ENCODE measurements at regions not wholly inside any gene's neighbourhood (a gene's known extent, or its start where the extent isn't known, plus 50 kb on each side); places are given as distances from the start of the nearest gene placed in this dataset.

DNA sequence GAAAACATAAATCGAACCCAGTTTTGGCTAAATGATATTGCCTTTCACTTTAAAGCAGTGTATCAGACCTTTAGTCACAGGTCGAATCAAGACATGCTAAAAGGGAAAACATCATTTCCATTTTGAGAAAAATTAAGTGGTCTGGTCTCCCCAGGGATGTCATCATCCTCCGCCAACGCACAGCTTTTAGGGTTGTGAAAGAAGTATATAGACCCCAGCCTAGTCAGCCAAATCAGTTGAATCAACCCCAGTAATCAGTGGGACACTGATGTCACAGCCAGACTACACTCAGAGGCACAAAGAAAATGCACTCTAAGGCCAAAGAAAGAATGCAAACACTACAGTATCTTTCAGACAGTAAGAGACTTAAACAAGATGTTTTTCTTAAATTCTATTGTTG, 187.4 kb downstream of the ZIC4 start:
- H3K9me3 ChIP-seq (ENCODE audit: low read depth, low read length) = no peaks in the 10 kb centered on the region
- no peak overlapping the region for H3K4me3 ChIP-seq
- no peak overlapping the region for H3K9ac ChIP-seq (ENCODE audit: insufficient read length)
- H3K27ac ChIP-seq = no peak overlapping the region
- TF ChIP-seq EZH2 (IDR thresholded peaks at IDR 0.05) = no peak
- no peak for TF ChIP-seq FOXP2 (optimal IDR thresholded peaks at IDR 0.05; ENCODE audit: control extremely low read depth, extremely low read length, insufficient read depth)
- no peak for TF ChIP-seq POLR2AphosphoS5 (IDR thresholded peaks at IDR 0.05; ENCODE audit: borderline replicate concordance, low read depth, low read length)
- DNase-seq (ENCODE audit: low read depth, low spot score) = no peak
- no peaks in the 10 kb centered on the region for H3K36me3 ChIP-seq (ENCODE audit: insufficient read depth, low read length)

DNA sequence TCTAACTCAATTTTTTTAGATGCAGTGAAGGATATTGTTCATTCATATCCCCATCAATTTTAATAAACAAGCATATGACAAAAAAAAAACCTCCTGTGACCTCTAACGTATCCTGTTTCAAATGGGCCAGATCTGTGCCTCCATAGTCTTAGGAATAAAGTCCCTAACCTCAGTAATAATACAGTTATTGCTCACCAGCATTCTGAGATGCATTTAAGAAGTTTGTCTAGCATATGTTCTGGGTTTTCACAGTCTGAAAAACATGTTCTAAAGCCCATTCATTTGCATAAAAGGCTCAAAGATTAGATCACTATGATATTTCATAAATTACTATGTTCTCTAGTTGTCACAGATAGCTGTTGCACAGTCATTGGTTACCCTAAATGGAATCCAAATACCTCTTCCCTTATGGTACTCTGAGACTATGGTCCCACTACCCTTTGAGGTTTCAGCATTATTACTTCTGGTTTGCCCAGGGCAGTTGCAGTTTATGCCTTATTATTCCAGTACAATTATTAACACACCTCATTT, 190.1 kb downstream of the ZIC4 start:
- Histone ChIP-seq H3K9me3 (ENCODE audit: low read depth, low read length) (no peaks in the 10 kb centered on the region), H3K36me3 (ENCODE audit: insufficient read depth, low read length) (no peaks in the 10 kb centered on the region), H3K9ac (ENCODE audit: insufficient read length) (no peak overlapping the region), H3K4me3 (no peak overlapping the region), H3K27ac (no peak overlapping the region)
- TF ChIP-seq FOXP2 (optimal IDR thresholded peaks at IDR 0.05; ENCODE audit: control extremely low read depth, extremely low read length, insufficient read depth) (no peak), EZH2 (IDR thresholded peaks at IDR 0.05) (no peak), POLR2AphosphoS5 (IDR thresholded peaks at IDR 0.05; ENCODE audit: borderline replicate concordance, low read depth, low read length) (no peak)
- no peak for DNase-seq (ENCODE audit: low read depth, low spot score)

DNA sequence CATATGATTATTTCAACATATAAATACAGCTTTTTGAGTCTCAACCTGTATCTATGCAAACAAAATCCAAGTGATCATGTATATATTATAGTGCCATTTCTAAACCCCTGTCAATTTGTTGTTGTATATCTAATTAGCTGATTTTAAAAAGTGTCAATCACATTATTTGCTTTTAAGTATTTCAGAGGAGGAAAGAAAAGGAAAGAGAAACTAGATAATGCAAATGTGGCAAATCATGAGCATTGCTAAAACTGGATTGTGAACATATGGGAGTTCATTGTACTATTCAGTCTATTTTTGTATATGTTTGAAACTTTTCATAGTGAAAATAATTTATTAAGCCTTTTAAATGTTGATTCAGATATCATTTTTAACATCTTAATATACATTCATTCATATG, 190.7 kb downstream of the ZIC4 start:
- no peak for DNase-seq (ENCODE audit: low read depth, low spot score)
- Histone ChIP-seq H3K4me3 (no peak overlapping the region), H3K9ac (ENCODE audit: insufficient read length) (no peak overlapping the region), H3K27ac (no peak overlapping the region), H3K9me3 (ENCODE audit: low read depth, low read length) (no peaks in the 10 kb centered on the region), H3K36me3 (ENCODE audit: insufficient read depth, low read length) (no peaks in the 10 kb centered on the region)
- TF ChIP-seq FOXP2 (optimal IDR thresholded peaks at IDR 0.05; ENCODE audit: control extremely low read depth, extremely low read length, insufficient read depth) (no peak), EZH2 (IDR thresholded peaks at IDR 0.05) (no peak), POLR2AphosphoS5 (IDR thresholded peaks at IDR 0.05; ENCODE audit: borderline replicate concordance, low read depth, low read length) (no peak)

DNA sequence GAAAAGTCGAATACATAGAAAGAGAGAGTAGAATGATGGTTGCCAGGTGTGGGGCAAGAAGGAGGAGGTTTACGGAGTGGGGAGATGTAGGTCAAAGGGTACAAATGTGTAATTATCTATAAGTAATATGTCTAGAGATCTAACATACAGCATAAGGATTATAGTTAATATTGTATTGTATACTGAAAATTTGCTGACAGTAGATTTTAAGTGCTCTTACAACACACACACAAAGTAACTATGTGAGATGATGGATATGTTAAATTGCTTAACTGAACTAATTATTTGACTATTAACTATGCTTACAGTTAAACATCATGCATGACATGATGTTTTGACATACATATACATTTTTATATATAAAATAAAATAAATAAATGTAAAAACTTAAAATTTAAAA, 192.7 kb downstream of the ZIC4 start:
- DNase-seq (ENCODE audit: low read depth, low spot score) = no peak
- TF ChIP-seq EZH2 (IDR thresholded peaks at IDR 0.05) (no peak), FOXP2 (optimal IDR thresholded peaks at IDR 0.05; ENCODE audit: control extremely low read depth, extremely low read length, insufficient read depth) (no peak), POLR2AphosphoS5 (IDR thresholded peaks at IDR 0.05; ENCODE audit: borderline replicate concordance, low read depth, low read length) (no peak)
- Histone ChIP-seq H3K9me3 (ENCODE audit: low read depth, low read length) (no peaks in the 10 kb centered on the region), H3K4me3 (no peak overlapping the region), H3K27ac (no peak overlapping the region), H3K36me3 (ENCODE audit: insufficient read depth, low read length) (no peaks in the 10 kb centered on the region), H3K9ac (ENCODE audit: insufficient read length) (no peak overlapping the region)

DNA sequence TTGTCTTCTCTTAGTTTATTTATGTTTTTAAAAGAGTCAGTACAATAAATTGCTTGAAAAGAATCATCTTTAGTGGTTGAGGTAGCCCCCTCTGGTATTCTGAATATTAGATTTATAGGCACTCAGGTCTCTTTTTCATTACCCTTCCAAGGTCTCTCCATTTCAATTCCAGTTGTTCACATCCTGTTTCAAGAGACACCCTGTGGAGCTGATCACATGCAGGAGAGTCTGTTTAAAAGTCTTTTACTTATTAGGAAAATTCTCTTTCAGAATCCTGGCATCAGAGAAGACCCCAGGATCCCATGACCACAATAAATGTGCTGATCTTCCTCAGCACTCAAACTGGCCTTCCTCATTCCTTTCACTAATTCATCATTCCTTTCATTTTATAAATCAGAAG, 195.7 kb downstream of the ZIC4 start:
- Histone ChIP-seq H3K4me3 (no peak overlapping the region), H3K36me3 (ENCODE audit: insufficient read depth, low read length) (no peaks in the 10 kb centered on the region), H3K9me3 (ENCODE audit: low read depth, low read length) (no peaks in the 10 kb centered on the region), H3K9ac (ENCODE audit: insufficient read length) (no peak overlapping the region), H3K27ac (peak overlapping the region; percentile 47)
- DNase-seq (ENCODE audit: low read depth, low spot score) = peak; percentile 63
- TF ChIP-seq FOXP2 (optimal IDR thresholded peaks at IDR 0.05; ENCODE audit: control extremely low read depth, extremely low read length, insufficient read depth) (no peak), POLR2AphosphoS5 (IDR thresholded peaks at IDR 0.05; ENCODE audit: borderline replicate concordance, low read depth, low read length) (no peak), EZH2 (IDR thresholded peaks at IDR 0.05) (no peak)

DNA sequence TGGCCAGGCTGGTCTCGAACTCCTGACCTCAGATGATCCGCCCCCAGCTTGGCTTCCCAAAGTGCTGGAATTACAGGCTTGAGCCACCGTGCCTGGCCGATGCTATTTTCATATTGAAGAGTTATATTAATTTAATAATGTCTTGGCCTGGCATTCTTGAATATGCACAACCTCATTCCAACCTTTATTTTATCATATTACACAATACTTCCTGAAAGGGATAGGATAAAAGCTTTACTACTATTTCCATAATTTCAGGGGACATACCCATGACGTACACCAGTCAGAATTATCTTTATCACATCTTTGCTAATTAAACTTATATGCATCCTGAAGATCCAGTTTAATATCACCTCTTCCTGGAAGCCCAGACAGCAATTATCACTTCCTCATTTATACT, 205.3 kb downstream of the ZIC4 start:
- H3K9ac ChIP-seq (ENCODE audit: insufficient read length) = no peak overlapping the region
- no peak overlapping the region for H3K27ac ChIP-seq
- H3K36me3 ChIP-seq (ENCODE audit: insufficient read depth, low read length) = no peaks in the 10 kb centered on the region
- DNase-seq (ENCODE audit: low read depth, low spot score) = no peak
- H3K4me3 ChIP-seq = no peak overlapping the region
- TF ChIP-seq POLR2AphosphoS5 (IDR thresholded peaks at IDR 0.05; ENCODE audit: borderline replicate concordance, low read depth, low read length) = no peak
- TF ChIP-seq FOXP2 (optimal IDR thresholded peaks at IDR 0.05; ENCODE audit: control extremely low read depth, extremely low read length, insufficient read depth) = no peak
- TF ChIP-seq EZH2 (IDR thresholded peaks at IDR 0.05) = no peak
- no peaks in the 10 kb centered on the region for H3K9me3 ChIP-seq (ENCODE audit: low read depth, low read length)

DNA sequence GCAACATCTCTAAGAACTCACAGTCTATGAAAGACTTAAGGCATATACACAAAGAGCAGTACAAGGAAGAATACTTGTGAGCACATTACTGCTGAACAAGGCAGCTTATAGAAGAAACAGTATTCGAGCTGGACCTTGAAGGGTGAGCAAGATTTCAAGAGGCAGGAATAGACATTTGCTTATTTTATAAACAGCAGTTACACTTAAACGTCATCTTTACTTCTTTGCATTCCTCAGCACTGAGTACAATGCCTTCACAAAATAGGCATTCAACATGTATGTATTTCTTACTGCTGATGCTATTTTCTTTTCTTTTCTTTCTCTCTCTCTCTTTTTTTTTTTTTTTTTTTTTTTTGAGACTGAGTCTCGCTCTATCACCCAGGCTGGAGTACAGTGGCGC, 205.8 kb downstream of the ZIC4 start:
- H3K4me3 ChIP-seq = no peak overlapping the region
- no peak overlapping the region for H3K9ac ChIP-seq (ENCODE audit: insufficient read length)
- no peaks in the 10 kb centered on the region for H3K9me3 ChIP-seq (ENCODE audit: low read depth, low read length)
- TF ChIP-seq FOXP2 (optimal IDR thresholded peaks at IDR 0.05; ENCODE audit: control extremely low read depth, extremely low read length, insufficient read depth) (no peak), POLR2AphosphoS5 (IDR thresholded peaks at IDR 0.05; ENCODE audit: borderline replicate concordance, low read depth, low read length) (no peak), EZH2 (IDR thresholded peaks at IDR 0.05) (no peak)
- H3K36me3 ChIP-seq (ENCODE audit: insufficient read depth, low read length) = no peaks in the 10 kb centered on the region
- H3K27ac ChIP-seq = no peak overlapping the region
- DNase-seq (ENCODE audit: low read depth, low spot score) = no peak

DNA sequence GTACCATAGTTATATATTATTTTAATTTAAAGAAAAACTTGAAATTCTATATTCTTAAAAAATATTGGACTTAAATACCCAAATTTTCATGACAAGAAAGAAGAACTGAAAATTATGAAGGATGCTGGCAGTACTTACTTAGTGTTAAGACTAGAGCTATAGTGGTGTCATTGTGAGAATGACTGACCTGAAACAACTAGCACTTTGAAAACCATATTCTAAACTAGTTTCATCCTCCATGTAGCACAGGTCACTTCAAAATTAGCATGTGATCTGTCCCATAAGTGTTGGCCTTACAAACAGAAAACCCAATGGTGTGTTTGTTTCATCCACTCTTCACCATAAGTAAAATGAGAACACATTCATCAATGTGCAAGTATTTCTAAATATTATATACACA, 208.6 kb downstream of the ZIC4 start:
- Histone ChIP-seq H3K9ac (ENCODE audit: insufficient read length) (no peak overlapping the region), H3K36me3 (ENCODE audit: insufficient read depth, low read length) (no peaks in the 10 kb centered on the region), H3K4me3 (no peak overlapping the region), H3K9me3 (ENCODE audit: low read depth, low read length) (no peaks in the 10 kb centered on the region), H3K27ac (no peak overlapping the region)
- no peak for TF ChIP-seq POLR2AphosphoS5 (IDR thresholded peaks at IDR 0.05; ENCODE audit: borderline replicate concordance, low read depth, low read length)
- TF ChIP-seq FOXP2 (optimal IDR thresholded peaks at IDR 0.05; ENCODE audit: control extremely low read depth, extremely low read length, insufficient read depth) = no peak
- TF ChIP-seq EZH2 (IDR thresholded peaks at IDR 0.05) = no peak
- no peak for DNase-seq (ENCODE audit: low read depth, low spot score)

DNA sequence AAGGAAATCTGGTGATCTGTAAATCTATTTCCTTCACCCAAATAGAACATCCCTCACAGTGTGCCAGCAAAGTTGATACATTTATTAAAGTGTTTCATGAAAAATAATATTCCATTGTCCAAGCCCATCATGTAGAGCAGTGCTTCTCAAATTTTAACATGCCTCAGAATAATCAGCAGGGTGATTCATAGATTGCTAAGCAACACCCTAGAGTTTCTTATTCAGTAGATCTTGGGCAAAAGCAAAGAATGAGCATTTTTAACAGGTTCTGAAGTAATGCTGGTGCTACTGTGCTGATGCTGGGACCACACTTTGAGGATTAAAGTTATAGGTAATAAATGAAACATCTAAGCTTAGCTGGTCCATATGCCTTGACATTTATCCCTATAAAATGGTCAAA, 210.5 kb downstream of the ZIC4 start:
- no peak for DNase-seq (ENCODE audit: low read depth, low spot score)
- H3K4me3 ChIP-seq = no peak overlapping the region
- no peak for TF ChIP-seq POLR2AphosphoS5 (IDR thresholded peaks at IDR 0.05; ENCODE audit: borderline replicate concordance, low read depth, low read length)
- TF ChIP-seq FOXP2 (optimal IDR thresholded peaks at IDR 0.05; ENCODE audit: control extremely low read depth, extremely low read length, insufficient read depth) = no peak

More for the DNA sequence above, 210.5 kb downstream of the ZIC4 start:
- H3K36me3 ChIP-seq (ENCODE audit: insufficient read depth, low read length) = no peaks in the 10 kb centered on the region
- no peak overlapping the region for H3K9ac ChIP-seq (ENCODE audit: insufficient read length)
- H3K9me3 ChIP-seq (ENCODE audit: low read depth, low read length) = no peaks in the 10 kb centered on the region; the same call in 1 of the 2 replicates
- no peak overlapping the region for H3K27ac ChIP-seq
